ENCODE measurements at regions not wholly inside any gene's neighbourhood (a gene's known extent, or its start where the extent isn't known, plus 50 kb on each side); places are given as distances from the start of the nearest gene placed in this dataset.

GRCh38 chr20:40758790-40759189 lies 69.8 kb upstream of the MAFB start:
- Mint-ChIP-seq H3K27ac (no peak overlapping the region), H3K27me3 (no peaks in the 10 kb centered on the region), H3K4me3 (peak overlapping the region; percentile 36), H3K36me3 (ENCODE audit: low read depth) (no peaks in the 10 kb centered on the region), H3K4me1 (peaks cover 27% of the 10 kb centered on the region)
- no peak for DNase-seq
- H3K9me3 ChIP-seq (ENCODE audit: control insufficient read depth, low read length, poor library complexity, severe bottlenecking), result no peaks in the 10 kb centered on the region
- ATAC-seq, result no peak

GRCh38 chr20:40760399-40760798 lies 71.4 kb upstream of the MAFB start:
- no peaks in the 10 kb centered on the region for H3K36me3 Mint-ChIP-seq (ENCODE audit: low read depth)
- ATAC-seq (no peak), DNase-seq (no peak)
- H3K27ac Mint-ChIP-seq, result no peak overlapping the region
- H3K27me3 Mint-ChIP-seq, result peaks cover 8% of the 10 kb centered on the region
- H3K4me1 Mint-ChIP-seq, result peaks cover 22% of the 10 kb centered on the region
- no peaks in the 10 kb centered on the region for H3K9me3 ChIP-seq (ENCODE audit: control insufficient read depth, low read length, poor library complexity, severe bottlenecking)
- H3K4me3 Mint-ChIP-seq, result no peak overlapping the region

- H3K9me3 ChIP-seq (ENCODE audit: control insufficient read depth, low read length, poor library complexity, severe bottlenecking), result no peaks in the 10 kb centered on the region
- no peaks in the 10 kb centered on the region for H3K4me1 Mint-ChIP-seq
- DNase-seq, result no peak
- ATAC-seq, result no peak
- peaks cover 18% of the 10 kb centered on the region for H3K27me3 Mint-ChIP-seq
- H3K27ac Mint-ChIP-seq, result no peak overlapping the region
- H3K36me3 Mint-ChIP-seq (ENCODE audit: low read depth), result no peaks in the 10 kb centered on the region
- no peak overlapping the region for H3K4me3 Mint-ChIP-seq
Measured at GRCh38 chr20:40763646-40764295, 74.7 kb upstream of the MAFB start.

- Mint-ChIP-seq H3K27ac (no peak overlapping the region), H3K36me3 (ENCODE audit: low read depth) (no peaks in the 10 kb centered on the region), H3K4me1 (peaks cover 4% of the 10 kb centered on the region), H3K27me3 (peaks cover 39% of the 10 kb centered on the region), H3K4me3 (no peak overlapping the region)
- no peaks in the 10 kb centered on the region for H3K9me3 ChIP-seq (ENCODE audit: control insufficient read depth, low read length, poor library complexity, severe bottlenecking)
- ATAC-seq (no peak), DNase-seq (no peak)
Measured at GRCh38 chr20:40765814-40766480, 76.9 kb upstream of the MAFB start.

GRCh38 chr20:40766790-40767614 lies 78.0 kb upstream of the MAFB start:
- no peaks in the 10 kb centered on the region for H3K9me3 ChIP-seq (ENCODE audit: control insufficient read depth, low read length, poor library complexity, severe bottlenecking)
- Mint-ChIP-seq H3K4me3 (no peak overlapping the region), H3K27ac (no peak overlapping the region), H3K27me3 (peaks cover 42% of the 10 kb centered on the region), H3K4me1 (peaks cover 4% of the 10 kb centered on the region), H3K36me3 (ENCODE audit: low read depth) (no peaks in the 10 kb centered on the region)
- no peak for ATAC-seq
- DNase-seq, result no peak

- no peaks in the 10 kb centered on the region for H3K9me3 ChIP-seq (ENCODE audit: control insufficient read depth, low read length, poor library complexity, severe bottlenecking)
- no peak overlapping the region for H3K27ac Mint-ChIP-seq
- peaks cover 42% of the 10 kb centered on the region for H3K27me3 Mint-ChIP-seq
- H3K4me3 Mint-ChIP-seq, result no peak overlapping the region
- H3K36me3 Mint-ChIP-seq (ENCODE audit: low read depth), result no peaks in the 10 kb centered on the region
- H3K4me1 Mint-ChIP-seq, result peaks cover 4% of the 10 kb centered on the region
- ATAC-seq (no peak), DNase-seq (no peak)
Measured at GRCh38 chr20:40767615-40767924, 78.5 kb upstream of the MAFB start.

GRCh38 chr20:40768105-40768504 lies 79.1 kb upstream of the MAFB start:
- no peaks in the 10 kb centered on the region for H3K9me3 ChIP-seq (ENCODE audit: control insufficient read depth, low read length, poor library complexity, severe bottlenecking)
- ATAC-seq (no peak), DNase-seq (no peak)
- H3K4me3 Mint-ChIP-seq, result no peak overlapping the region
- H3K36me3 Mint-ChIP-seq (ENCODE audit: low read depth), result no peaks in the 10 kb centered on the region
- H3K4me1 Mint-ChIP-seq, result peaks cover 4% of the 10 kb centered on the region
- H3K27ac Mint-ChIP-seq, result no peak overlapping the region
- peaks cover 42% of the 10 kb centered on the region for H3K27me3 Mint-ChIP-seq

GRCh38 chr20:40769677-40770285 lies 80.7 kb upstream of the MAFB start:
- Mint-ChIP-seq H3K4me3 (no peak overlapping the region), H3K4me1 (peaks cover 10% of the 10 kb centered on the region), H3K36me3 (ENCODE audit: low read depth) (no peaks in the 10 kb centered on the region), H3K27me3 (peaks cover 37% of the 10 kb centered on the region), H3K27ac (no peak overlapping the region)
- ATAC-seq (no peak), DNase-seq (no peak)
- H3K9me3 ChIP-seq (ENCODE audit: control insufficient read depth, low read length, poor library complexity, severe bottlenecking), result no peaks in the 10 kb centered on the region

- peaks cover 14% of the 10 kb centered on the region for H3K4me1 Mint-ChIP-seq
- no peak overlapping the region for H3K4me3 Mint-ChIP-seq
- no peak for ATAC-seq
- H3K27ac Mint-ChIP-seq, result no peak overlapping the region
- peaks cover 34% of the 10 kb centered on the region for H3K27me3 Mint-ChIP-seq
- no peaks in the 10 kb centered on the region for H3K36me3 Mint-ChIP-seq (ENCODE audit: low read depth)
- DNase-seq, result no peak
- no peaks in the 10 kb centered on the region for H3K9me3 ChIP-seq (ENCODE audit: control insufficient read depth, low read length, poor library complexity, severe bottlenecking)
Measured at GRCh38 chr20:40770564-40771307, 81.7 kb upstream of the MAFB start.

GRCh38 chr20:40771308-40771610 lies 82.2 kb upstream of the MAFB start:
- no peak for DNase-seq
- no peaks in the 10 kb centered on the region for H3K9me3 ChIP-seq (ENCODE audit: control insufficient read depth, low read length, poor library complexity, severe bottlenecking)
- Mint-ChIP-seq H3K27ac (no peak overlapping the region), H3K4me3 (no peak overlapping the region), H3K36me3 (ENCODE audit: low read depth) (no peaks in the 10 kb centered on the region), H3K27me3 (peaks cover 34% of the 10 kb centered on the region), H3K4me1 (peaks cover 14% of the 10 kb centered on the region)
- no peak for ATAC-seq

GRCh38 chr20:40771848-40772511 lies 82.9 kb upstream of the MAFB start:
- ATAC-seq (no peak), DNase-seq (no peak)
- Mint-ChIP-seq H3K4me3 (no peak overlapping the region), H3K27me3 (peaks cover 34% of the 10 kb centered on the region), H3K36me3 (ENCODE audit: low read depth) (no peaks in the 10 kb centered on the region), H3K27ac (no peak overlapping the region), H3K4me1 (peaks cover 14% of the 10 kb centered on the region)
- no peaks in the 10 kb centered on the region for H3K9me3 ChIP-seq (ENCODE audit: control insufficient read depth, low read length, poor library complexity, severe bottlenecking)

GRCh38 chr20:40773376-40773775 lies 84.3 kb upstream of the MAFB start:
- no peaks in the 10 kb centered on the region for H3K9me3 ChIP-seq (ENCODE audit: control insufficient read depth, low read length, poor library complexity, severe bottlenecking)
- no peak for ATAC-seq
- Mint-ChIP-seq H3K27me3 (peaks cover 25% of the 10 kb centered on the region), H3K36me3 (ENCODE audit: low read depth) (no peaks in the 10 kb centered on the region), H3K27ac (no peak overlapping the region), H3K4me1 (peaks cover 14% of the 10 kb centered on the region), H3K4me3 (no peak overlapping the region)
- DNase-seq, result no peak

Measured in T-helper 17 cell (primary cell).